ENCODE measurements at regions not wholly inside any gene's neighbourhood (a gene's known extent, or its start where the extent isn't known, plus 50 kb on each side); places are given as distances from the start of the nearest gene placed in this dataset.

DNA sequence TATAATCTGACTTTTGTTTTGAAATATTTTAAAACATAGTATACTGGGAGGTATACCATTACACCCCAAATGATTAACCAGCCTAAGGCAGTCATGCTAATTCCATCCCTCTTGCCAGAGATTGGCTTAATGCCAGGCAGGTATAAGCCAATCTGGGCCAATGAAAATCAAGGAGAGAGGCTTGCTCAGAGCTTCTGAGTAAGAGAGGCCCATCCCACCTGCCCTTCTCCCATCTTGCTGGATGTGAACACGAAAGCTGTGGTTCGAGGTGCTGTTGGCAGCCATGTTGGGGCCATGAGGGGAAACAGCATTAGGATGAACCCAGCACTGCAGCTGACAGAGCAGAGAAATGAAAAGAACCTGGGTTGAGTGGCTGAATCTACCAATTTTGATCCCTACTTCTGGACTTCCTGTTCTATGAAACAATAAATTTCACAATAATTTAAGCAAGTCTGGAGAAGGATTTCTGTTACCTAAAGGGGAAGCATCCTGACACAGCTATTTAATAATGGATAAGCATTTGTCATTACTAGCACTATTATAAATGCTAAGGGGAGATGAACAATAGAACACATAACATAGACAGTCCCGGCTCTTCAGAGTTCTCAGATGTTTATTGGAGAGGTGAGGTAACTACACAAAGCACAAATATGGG, 152.3 kb downstream of the CDC5L start:
- Histone ChIP-seq H2AFZ (ENCODE audit: low read length) (no peak overlapping the region), H3K27me3 (ENCODE audit: insufficient read depth, low read length) (no peaks in the 10 kb centered on the region), H3K4me3 (ENCODE audit: low read depth, low read length, poor library complexity, severe bottlenecking) (no peak overlapping the region), H3K27ac (ENCODE audit: low read depth, low read length, poor library complexity, severe bottlenecking) (no peak overlapping the region), H3K79me2 (ENCODE audit: insufficient read depth, low read length) (no peaks in the 10 kb centered on the region), H3K9ac (ENCODE audit: low read length) (no peak overlapping the region), H3K36me3 (ENCODE audit: insufficient read depth, low read length) (no peaks in the 10 kb centered on the region), H3K9me3 (ENCODE audit: low read length) (no peaks in the 10 kb centered on the region), H3F3A (ENCODE audit: insufficient read depth, low read length) (no peaks in the 10 kb centered on the region), H3K4me2 (ENCODE audit: low read length) (no peak overlapping the region), H3K9me2 (ENCODE audit: low read depth, low read length) (no peaks in the 10 kb centered on the region), H3K4me1 (ENCODE audit: insufficient read depth, low read length, severe bottlenecking) (no peaks in the 10 kb centered on the region), H4K20me1 (ENCODE audit: insufficient read depth, low read length) (no peaks in the 10 kb centered on the region)
- no peak for TF ChIP-seq EZH2 (IDR thresholded peaks at IDR 0.05; ENCODE audit: borderline replicate concordance, low read length)
- TF ChIP-seq, protein P1, sequence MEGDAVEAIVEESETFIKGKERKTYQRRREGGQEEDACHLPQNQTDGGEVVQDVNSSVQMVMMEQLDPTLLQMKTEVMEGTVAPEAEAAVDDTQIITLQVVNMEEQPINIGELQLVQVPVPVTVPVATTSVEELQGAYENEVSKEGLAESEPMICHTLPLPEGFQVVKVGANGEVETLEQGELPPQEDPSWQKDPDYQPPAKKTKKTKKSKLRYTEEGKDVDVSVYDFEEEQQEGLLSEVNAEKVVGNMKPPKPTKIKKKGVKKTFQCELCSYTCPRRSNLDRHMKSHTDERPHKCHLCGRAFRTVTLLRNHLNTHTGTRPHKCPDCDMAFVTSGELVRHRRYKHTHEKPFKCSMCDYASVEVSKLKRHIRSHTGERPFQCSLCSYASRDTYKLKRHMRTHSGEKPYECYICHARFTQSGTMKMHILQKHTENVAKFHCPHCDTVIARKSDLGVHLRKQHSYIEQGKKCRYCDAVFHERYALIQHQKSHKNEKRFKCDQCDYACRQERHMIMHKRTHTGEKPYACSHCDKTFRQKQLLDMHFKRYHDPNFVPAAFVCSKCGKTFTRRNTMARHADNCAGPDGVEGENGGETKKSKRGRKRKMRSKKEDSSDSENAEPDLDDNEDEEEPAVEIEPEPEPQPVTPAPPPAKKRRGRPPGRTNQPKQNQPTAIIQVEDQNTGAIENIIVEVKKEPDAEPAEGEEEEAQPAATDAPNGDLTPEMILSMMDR (IDR thresholded peaks at IDR 0.05; ENCODE audit: low read length), result no peak

GRCh38 chr6:44540881-44541280, 153.4 kb downstream of the CDC5L start:
- Histone ChIP-seq H4K20me1 (ENCODE audit: insufficient read depth, low read length) (no peaks in the 10 kb centered on the region), H2AFZ (ENCODE audit: low read length) (no peak overlapping the region), H3K79me2 (ENCODE audit: insufficient read depth, low read length) (no peaks in the 10 kb centered on the region), H3K4me1 (ENCODE audit: insufficient read depth, low read length, severe bottlenecking) (no peaks in the 10 kb centered on the region), H3K27ac (ENCODE audit: low read depth, low read length, poor library complexity, severe bottlenecking) (no peak overlapping the region), H3K27me3 (ENCODE audit: insufficient read depth, low read length) (no peaks in the 10 kb centered on the region), H3K9me2 (ENCODE audit: low read depth, low read length) (no peaks in the 10 kb centered on the region), H3K4me2 (ENCODE audit: low read length) (no peak overlapping the region), H3K9me3 (ENCODE audit: low read length) (no peaks in the 10 kb centered on the region), H3K9ac (ENCODE audit: low read length) (no peak overlapping the region), H3K4me3 (ENCODE audit: low read depth, low read length, poor library complexity, severe bottlenecking) (no peak overlapping the region), H3F3A (ENCODE audit: insufficient read depth, low read length) (no peaks in the 10 kb centered on the region), H3K36me3 (ENCODE audit: insufficient read depth, low read length) (no peaks in the 10 kb centered on the region)
- TF ChIP-seq, protein P1 (IDR thresholded peaks at IDR 0.05; ENCODE audit: low read length), result no peak
- no peak for TF ChIP-seq EZH2 (IDR thresholded peaks at IDR 0.05; ENCODE audit: borderline replicate concordance, low read length)

- no peaks in the 10 kb centered on the region for H3F3A ChIP-seq (ENCODE audit: insufficient read depth, low read length)
- no peak overlapping the region for H2AFZ ChIP-seq (ENCODE audit: low read length)
- no peaks in the 10 kb centered on the region for H3K27me3 ChIP-seq (ENCODE audit: insufficient read depth, low read length)
- TF ChIP-seq, protein P1 (IDR thresholded peaks at IDR 0.05; ENCODE audit: low read length), result no peak
- H3K9ac ChIP-seq (ENCODE audit: low read length), result no peak overlapping the region
- no peaks in the 10 kb centered on the region for H3K36me3 ChIP-seq (ENCODE audit: insufficient read depth, low read length)
- no peak overlapping the region for H3K27ac ChIP-seq (ENCODE audit: low read depth, low read length, poor library complexity, severe bottlenecking)
- no peak overlapping the region for H3K4me3 ChIP-seq (ENCODE audit: low read depth, low read length, poor library complexity, severe bottlenecking)
- H3K9me2 ChIP-seq (ENCODE audit: low read depth, low read length), result no peaks in the 10 kb centered on the region
- no peaks in the 10 kb centered on the region for H3K4me1 ChIP-seq (ENCODE audit: insufficient read depth, low read length, severe bottlenecking)
- H3K9me3 ChIP-seq (ENCODE audit: low read length), result no peaks in the 10 kb centered on the region
- no peaks in the 10 kb centered on the region for H3K79me2 ChIP-seq (ENCODE audit: insufficient read depth, low read length)
- H3K4me2 ChIP-seq (ENCODE audit: low read length), result no peak overlapping the region
- no peaks in the 10 kb centered on the region for H4K20me1 ChIP-seq (ENCODE audit: insufficient read depth, low read length)
These were observed 155.1 kb downstream of the CDC5L start for GRCh38 chr6:44542401-44543116.

Data from OCI-LY1 (cell line).